Nephron progenitor cell (in vitro differentiated cells): ENCODE measurements at regions not wholly inside any gene's neighbourhood (a gene's known extent, or its start where the extent isn't known, plus 50 kb on each side); places are given as distances from the start of the nearest gene placed in this dataset.

Source experiments
- DNase-seq: peaks from one replicate; pipeline ENCODE4 v3.0.0; 2021
- H3K27ac Mint-ChIP-seq: 2 replicates; pipeline ENCODE4 v1.8.0; 2021; ENCODE audit warnings: mild to moderate bottlenecking, moderate library complexity, mixed read lengths
- H3K27me3 Mint-ChIP-seq: 2 replicates; pipeline ENCODE4 v1.8.0; 2021; ENCODE audit warnings: mild to moderate bottlenecking, low read depth, mixed read lengths; ENCODE audit not compliant: poor library complexity
- H3K36me3 Mint-ChIP-seq: 2 replicates; pipeline ENCODE4 v1.8.0; 2021; ENCODE audit warnings: low read depth, mixed read lengths
- H3K4me1 Mint-ChIP-seq: 2 replicates; pipeline ENCODE4 v1.8.0; 2021; ENCODE audit warnings: mixed read lengths
- H3K4me3 Mint-ChIP-seq: 2 replicates; pipeline ENCODE4 v1.8.0; 2021; ENCODE audit warnings: mild to moderate bottlenecking, moderate library complexity, mixed read lengths
- H3K9me3 Mint-ChIP-seq: 2 replicates; pipeline ENCODE4 v1.8.0; 2021; ENCODE audit warnings: mild to moderate bottlenecking, moderate library complexity, mixed read lengths
- CTCF ChIP-seq: fragments of 200-600 bp; sonication (generic); IDR thresholded peaks from 2 replicates; pipeline ENCODE4 v1.5.0; 2021; ENCODE audit warnings: antibody characterized with exemption

GRCh38 chr10:33734393-33735155, 400.1 kb upstream of the NRP1 start:
- H3K9me3 Mint-ChIP-seq = peaks cover 7% of the 10 kb centered on the region
- DNase-seq = no peak
- no peaks in the 10 kb centered on the region for H3K36me3 Mint-ChIP-seq
- peaks cover 45% of the 10 kb centered on the region for H3K4me1 Mint-ChIP-seq
- no peak overlapping the region for H3K4me3 Mint-ChIP-seq
- TF ChIP-seq CTCF = no peak
- H3K27ac Mint-ChIP-seq = peak overlapping the region; percentile 55
- H3K27me3 Mint-ChIP-seq = no peaks in the 10 kb centered on the region

- Mint-ChIP-seq H3K4me1 (peaks cover 45% of the 10 kb centered on the region), H3K36me3 (peaks cover 8% of the 10 kb centered on the region), H3K9me3 (peaks cover 15% of the 10 kb centered on the region), H3K4me3 (no peak overlapping the region), H3K27ac (no peak overlapping the region), H3K27me3 (no peaks in the 10 kb centered on the region)
- no peak for TF ChIP-seq CTCF
- no peak for DNase-seq
These were observed 398.6 kb upstream of the NRP1 start for GRCh38 chr10:33733058-33733457.

- Mint-ChIP-seq H3K9me3 (peaks cover 22% of the 10 kb centered on the region), H3K4me1 (peaks cover 39% of the 10 kb centered on the region), H3K27ac (no peak overlapping the region), H3K27me3 (no peaks in the 10 kb centered on the region), H3K36me3 (peaks cover 11% of the 10 kb centered on the region), H3K4me3 (no peak overlapping the region)
- no peak for DNase-seq
- TF ChIP-seq CTCF = no peak
These were observed 397.8 kb upstream of the NRP1 start for GRCh38 chr10:33732161-33732680.

GRCh38 chr10:33731322-33731721, 396.9 kb upstream of the NRP1 start:
- no peak for DNase-seq
- H3K27ac Mint-ChIP-seq = no peak overlapping the region
- H3K36me3 Mint-ChIP-seq = peaks cover 11% of the 10 kb centered on the region
- TF ChIP-seq CTCF = no peak
- no peaks in the 10 kb centered on the region for H3K27me3 Mint-ChIP-seq
- no peak overlapping the region for H3K4me3 Mint-ChIP-seq
- H3K4me1 Mint-ChIP-seq = peaks cover 34% of the 10 kb centered on the region
- H3K9me3 Mint-ChIP-seq = peaks cover 27% of the 10 kb centered on the region

- Mint-ChIP-seq H3K4me1 (peaks cover 18% of the 10 kb centered on the region), H3K9me3 (peaks cover 72% of the 10 kb centered on the region), H3K36me3 (peaks cover 21% of the 10 kb centered on the region), H3K27ac (no peak overlapping the region), H3K27me3 (no peaks in the 10 kb centered on the region), H3K4me3 (no peak overlapping the region)
- no peak for DNase-seq
- TF ChIP-seq CTCF = no peak
These were observed 391.0 kb upstream of the NRP1 start for GRCh38 chr10:33725430-33725829.

GRCh38 chr10:33723181-33723580, 388.7 kb upstream of the NRP1 start:
- no peak for DNase-seq
- no peak for TF ChIP-seq CTCF

More at GRCh38 chr10:33723181-33723580, 388.7 kb upstream of the NRP1 start:
- Mint-ChIP-seq H3K27me3 (no peaks in the 10 kb centered on the region), H3K27ac (no peak overlapping the region), H3K4me1 (peaks cover 18% of the 10 kb centered on the region), H3K4me3 (no peak overlapping the region), H3K36me3 (peaks cover 20% of the 10 kb centered on the region), H3K9me3 (peaks cover 74% of the 10 kb centered on the region)
